Uterus (tissue), 2 donors: ENCODE measurements at regions not wholly inside any gene's neighbourhood (a gene's known extent, or its start where the extent isn't known, plus 50 kb on each side); places are given as distances from the start of the nearest gene placed in this dataset.

Source experiments
- POLR2A ChIP-seq, 2 donors: fragments of 450-650 bp; IDR thresholded peaks; one replicate each; pipeline ENCODE4 v1.6.1; 2016; ENCODE audit warnings: antibody characterized with exemption in 2 of 2, mild to moderate bottlenecking in 1 of 2, moderate library complexity in 1 of 2
- TF ChIP-seq, protein P1 (sequence below), 4 experiments: fragments of 200-600 bp in 2 of 4; fragments of 450-650 bp in 2 of 4; sonication (generic) in 2 of 4; IDR thresholded peaks; one replicate each; pipeline ENCODE4 v1.5.1; 2016 to 2019; ENCODE audit warnings: antibody characterized with exemption in 4 of 4, mild to moderate bottlenecking in 2 of 4, moderate library complexity in 1 of 4

DNA sequence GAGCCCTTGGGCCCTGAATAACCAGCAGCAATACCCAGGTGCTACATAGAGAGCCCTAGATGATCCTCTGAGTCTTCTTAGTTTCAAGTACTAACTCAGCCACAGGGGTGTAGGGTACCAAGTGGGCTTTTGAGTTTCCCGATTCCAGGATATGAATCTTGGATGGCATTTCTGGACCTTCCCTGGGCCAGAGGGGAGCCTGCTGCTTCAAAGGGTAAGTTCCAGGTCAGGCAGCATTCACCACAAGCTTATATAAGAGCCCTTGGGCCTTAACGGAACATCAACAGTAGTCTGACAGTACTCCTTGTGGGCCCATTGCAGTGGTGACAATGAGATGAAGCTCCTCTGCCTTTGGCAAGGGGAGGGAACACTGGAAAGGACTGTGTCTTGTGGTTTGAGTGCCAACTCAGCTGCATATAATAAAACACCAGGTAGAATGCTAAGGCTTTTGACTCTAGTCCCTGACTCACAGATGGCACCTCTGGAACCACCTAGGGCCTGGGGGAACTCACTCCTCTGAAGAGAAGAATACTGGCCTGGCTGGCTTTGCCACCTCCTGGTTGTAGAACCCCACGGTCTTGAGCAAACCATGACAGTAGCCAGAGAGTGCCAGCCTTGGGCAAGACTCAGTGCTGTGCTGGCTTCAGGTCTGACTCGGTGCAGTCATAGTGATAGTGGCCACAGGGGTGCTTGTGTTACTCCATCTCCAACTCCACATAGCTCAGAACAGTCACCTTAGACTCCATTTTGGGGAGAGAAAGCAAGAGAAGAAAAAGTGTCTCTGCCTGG is 235.7 kb downstream of the AKAIN1 start:
- TF ChIP-seq, protein P1, sequence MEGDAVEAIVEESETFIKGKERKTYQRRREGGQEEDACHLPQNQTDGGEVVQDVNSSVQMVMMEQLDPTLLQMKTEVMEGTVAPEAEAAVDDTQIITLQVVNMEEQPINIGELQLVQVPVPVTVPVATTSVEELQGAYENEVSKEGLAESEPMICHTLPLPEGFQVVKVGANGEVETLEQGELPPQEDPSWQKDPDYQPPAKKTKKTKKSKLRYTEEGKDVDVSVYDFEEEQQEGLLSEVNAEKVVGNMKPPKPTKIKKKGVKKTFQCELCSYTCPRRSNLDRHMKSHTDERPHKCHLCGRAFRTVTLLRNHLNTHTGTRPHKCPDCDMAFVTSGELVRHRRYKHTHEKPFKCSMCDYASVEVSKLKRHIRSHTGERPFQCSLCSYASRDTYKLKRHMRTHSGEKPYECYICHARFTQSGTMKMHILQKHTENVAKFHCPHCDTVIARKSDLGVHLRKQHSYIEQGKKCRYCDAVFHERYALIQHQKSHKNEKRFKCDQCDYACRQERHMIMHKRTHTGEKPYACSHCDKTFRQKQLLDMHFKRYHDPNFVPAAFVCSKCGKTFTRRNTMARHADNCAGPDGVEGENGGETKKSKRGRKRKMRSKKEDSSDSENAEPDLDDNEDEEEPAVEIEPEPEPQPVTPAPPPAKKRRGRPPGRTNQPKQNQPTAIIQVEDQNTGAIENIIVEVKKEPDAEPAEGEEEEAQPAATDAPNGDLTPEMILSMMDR (IDR thresholded peaks at IDR 0.05) = no peak
- TF ChIP-seq POLR2A (IDR thresholded peaks at IDR 0.05) = no peak
